ENCODE measurements at regions not wholly inside any gene's neighbourhood (a gene's known extent, or its start where the extent isn't known, plus 50 kb on each side); places are given as distances from the start of the nearest gene placed in this dataset.
"Not testable (repeated sequence)": the region's sequence is repeated elsewhere in the genome, so short reads cannot be mapped to it uniquely, and the experiment has no call there.

- DNase-seq (ENCODE audit: low read depth) = peak; percentile 34
Measured at GRCh38 chr4:77220828-77221613, 64.0 kb downstream of the CCNG2 start.

- DNase-seq (ENCODE audit: low read depth) = no peak
Measured at GRCh38 chr4:77225022-77225421, 68.0 kb downstream of the CCNG2 start.

DNA sequence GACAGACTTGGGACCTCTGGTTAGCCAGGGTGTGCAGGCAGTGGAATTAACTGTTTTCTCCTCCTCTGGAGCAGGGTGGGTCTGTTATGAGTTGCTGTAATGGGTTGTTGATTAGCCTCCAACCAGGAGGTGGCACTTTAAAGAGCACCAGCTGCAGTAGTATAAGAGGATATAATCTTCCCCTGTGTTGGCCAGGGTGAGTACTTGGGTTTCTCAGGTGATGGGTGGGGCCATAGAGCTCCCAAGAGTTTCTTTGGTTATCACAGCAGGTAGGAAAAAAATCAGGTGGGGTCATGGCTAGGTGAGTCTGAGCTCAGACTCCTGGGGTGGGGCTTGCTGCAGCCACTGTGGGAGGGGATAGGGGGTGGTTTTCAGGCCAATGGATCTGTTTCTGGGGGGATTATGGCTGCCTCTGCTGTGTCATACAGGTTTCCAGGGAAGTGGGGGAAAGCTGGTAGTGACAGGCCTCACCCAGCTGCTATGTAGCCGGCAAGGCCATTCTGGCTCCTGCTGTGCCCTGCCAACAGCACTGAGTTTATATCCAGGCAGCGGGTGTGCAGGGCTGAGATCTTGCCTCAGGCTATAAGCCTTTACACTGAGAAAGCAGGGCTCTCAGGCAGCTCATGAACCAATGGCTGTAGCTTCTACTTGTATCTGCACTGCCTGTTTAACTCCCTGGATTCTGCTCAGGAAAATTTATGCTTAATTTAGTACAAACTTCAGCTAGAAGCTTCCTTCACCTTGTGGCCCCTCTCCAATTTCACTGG, 70.1 kb downstream of the CCNG2 start:
- no peak for DNase-seq (ENCODE audit: low read depth)

- DNase-seq (ENCODE audit: low read depth) = no peak
Measured at GRCh38 chr4:77229433-77229832, 72.4 kb downstream of the CCNG2 start.

DNA sequence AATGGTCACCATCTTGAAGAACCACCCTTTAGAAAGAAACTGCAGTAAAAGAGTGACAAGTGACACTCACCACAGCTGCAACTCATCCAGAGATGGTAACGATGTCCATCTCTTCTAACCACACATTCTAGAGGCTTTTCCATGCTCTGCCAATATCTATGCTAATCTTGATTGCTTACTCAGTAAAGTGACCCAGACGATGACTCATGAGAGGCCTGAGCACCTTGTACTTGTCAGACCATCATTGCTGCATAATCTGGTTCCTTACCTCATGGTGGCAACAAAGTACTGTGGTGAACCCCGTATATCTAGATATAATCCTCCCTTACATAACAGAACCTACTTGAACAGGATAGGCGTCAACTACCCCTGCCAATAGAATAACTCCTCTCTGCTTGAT, 75.6 kb downstream of the CCNG2 start:
- DNase-seq (ENCODE audit: low read depth) = peak; percentile 1

GRCh38 chr4:77235289-77235854, 78.4 kb downstream of the CCNG2 start:
- DNase-seq (ENCODE audit: low read depth) = no peak

DNA sequence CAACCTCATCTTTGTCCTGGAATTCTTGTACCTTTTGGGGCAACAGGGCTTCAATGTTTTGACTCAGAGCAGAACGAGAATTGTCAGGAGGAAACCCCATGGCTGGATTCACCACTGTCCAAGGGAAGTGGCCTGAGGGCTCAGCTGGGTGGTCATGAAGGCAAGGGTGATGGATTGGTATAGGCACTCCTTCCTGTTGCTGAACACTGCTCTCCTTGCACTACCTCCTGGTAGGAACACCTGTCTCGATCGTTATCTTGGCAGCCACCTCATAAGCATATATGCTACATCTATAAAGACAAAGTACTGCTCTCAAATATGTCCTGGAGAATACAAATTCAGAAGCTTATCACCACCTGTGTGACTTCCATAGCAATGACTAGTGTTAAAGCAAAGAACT, 79.8 kb downstream of the CCNG2 start:
- no peak for DNase-seq (ENCODE audit: low read depth)

- DNase-seq (ENCODE audit: low read depth) = peak; percentile 53
Measured at GRCh38 chr4:77240469-77241066, 83.6 kb downstream of the CCNG2 start.

DNA sequence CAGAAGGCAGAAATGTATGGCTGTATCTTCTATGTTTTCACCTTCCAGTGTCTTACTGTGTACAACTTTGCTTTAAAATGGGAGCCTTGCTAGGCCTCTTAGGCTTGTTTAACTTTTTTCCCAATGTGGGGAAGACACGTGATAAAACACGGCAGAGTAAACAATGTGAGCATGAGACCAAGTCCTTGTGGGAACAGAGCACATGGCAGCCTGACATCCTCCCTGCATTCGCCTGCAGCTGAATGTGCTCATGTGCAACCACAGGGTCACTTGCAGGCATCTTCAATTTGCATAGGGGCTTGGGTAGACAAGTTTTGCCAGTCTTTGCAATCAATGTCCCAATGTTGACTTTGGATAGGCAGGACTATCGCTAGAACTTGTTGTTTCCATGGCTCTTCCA, 91.8 kb downstream of the CCNG2 start:
- no peak for DNase-seq (ENCODE audit: low read depth)

DNA sequence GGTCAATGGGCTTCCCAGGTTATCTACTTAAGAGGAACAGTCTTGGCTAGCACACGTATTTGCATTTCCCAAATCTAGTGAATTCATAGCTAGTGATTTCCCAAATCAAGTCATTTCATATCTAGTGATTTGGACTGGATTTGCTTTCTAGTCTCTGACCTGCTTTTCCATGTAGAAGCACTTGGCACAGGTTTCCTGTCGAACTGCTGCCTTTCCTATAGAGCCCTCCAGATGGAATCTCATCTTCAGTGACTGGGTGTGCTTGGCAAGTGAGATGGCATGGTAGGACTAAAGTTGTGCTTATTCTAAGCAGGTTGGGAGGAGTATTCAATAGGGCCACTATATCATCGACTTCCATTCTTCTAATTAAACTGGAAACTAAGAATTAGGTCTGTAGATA, 94.7 kb downstream of the CCNG2 start:
- no peak for DNase-seq (ENCODE audit: low read depth)

GRCh38 chr4:77263247-77263646, 106.2 kb downstream of the CCNG2 start:
- no peak for DNase-seq (ENCODE audit: low read depth)

DNA sequence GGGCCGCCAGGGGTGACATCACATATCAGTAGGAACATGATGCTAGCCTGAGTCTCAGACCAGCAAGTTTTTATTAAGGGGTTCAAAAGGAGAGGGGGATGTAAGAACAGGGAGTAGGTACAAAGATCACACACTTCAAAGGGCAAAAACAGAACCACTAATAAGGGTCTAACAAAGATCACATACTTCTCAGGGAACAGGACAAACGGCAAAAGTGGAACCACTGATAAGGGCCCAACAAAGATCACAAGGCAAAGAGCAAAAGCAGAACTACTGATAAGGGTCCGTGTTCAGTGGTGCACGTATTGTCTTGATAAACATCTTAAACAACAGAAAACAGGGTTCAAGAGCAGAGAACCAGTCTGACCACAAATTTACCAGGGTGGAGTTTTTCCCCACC, 107.0 kb downstream of the CCNG2 start:
- not testable (repeated sequence) for DNase-seq (ENCODE audit: low read depth)

DNA sequence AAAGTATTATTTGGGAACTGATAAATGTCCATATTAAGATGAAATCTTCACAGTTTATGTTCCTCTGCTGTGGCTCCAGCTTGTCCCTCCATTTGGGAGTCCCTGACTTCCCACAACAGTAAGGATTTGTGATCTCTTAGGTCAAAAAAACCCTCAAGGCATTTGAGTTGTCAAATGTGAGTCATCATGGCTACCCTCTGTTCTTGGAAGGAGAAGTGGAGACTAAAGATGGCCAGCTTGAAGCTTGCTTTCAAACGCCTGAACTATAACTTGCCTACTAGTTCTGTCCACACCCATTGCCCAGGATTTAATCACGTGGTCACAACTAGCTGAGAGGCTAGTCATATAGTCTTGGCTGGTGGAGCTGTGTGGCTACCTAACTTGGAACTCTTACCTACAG, 107.8 kb downstream of the CCNG2 start:
- peak; percentile 15 for DNase-seq (ENCODE audit: low read depth)

- DNase-seq (ENCODE audit: low read depth) = no peak
Measured at GRCh38 chr4:77268108-77268507, 111.1 kb downstream of the CCNG2 start.

DNA sequence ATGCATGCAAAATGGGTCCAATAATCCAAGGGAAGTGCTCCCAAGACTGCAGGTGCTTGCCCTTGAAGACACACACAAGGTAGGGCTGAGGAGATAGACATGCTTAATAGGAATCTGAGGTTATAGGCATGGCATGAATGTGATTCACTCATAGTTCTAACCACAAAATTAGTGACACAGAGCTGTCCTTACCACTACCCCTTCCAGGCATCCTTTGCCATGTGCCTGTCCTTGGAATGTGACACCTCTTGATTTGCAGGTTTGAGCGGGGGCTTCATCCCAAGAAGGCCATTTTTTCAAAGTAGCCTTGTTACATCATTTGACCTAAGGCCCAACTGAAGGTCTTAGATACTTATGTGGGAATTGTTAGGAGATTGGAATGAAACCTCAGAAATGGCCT, 112.5 kb downstream of the CCNG2 start:
- no peak for DNase-seq (ENCODE audit: low read depth)

- DNase-seq (ENCODE audit: low read depth) = no peak
Measured at GRCh38 chr4:77273412-77273811, 116.4 kb downstream of the CCNG2 start.

DNA sequence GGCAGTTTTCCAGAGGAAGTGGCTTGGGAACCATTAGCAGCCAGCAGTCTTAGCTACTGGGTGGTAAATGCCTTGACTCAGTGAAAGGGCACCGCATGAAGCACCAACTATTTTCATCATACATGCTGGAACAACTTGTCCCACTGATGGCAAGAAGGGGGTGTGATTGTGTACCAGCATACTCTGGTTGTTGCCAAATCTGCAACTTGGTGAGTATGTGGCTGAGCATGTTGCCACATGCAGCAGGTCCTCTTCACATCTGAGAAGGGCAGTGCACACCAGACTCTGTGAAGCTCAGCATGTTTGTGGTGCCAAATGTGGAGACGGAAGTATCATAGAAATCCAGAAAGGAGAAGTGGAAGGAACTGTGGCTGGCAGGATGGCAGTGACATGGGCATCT, 122.1 kb downstream of the CCNG2 start:
- DNase-seq (ENCODE audit: low read depth) = not testable (repeated sequence)

DNA sequence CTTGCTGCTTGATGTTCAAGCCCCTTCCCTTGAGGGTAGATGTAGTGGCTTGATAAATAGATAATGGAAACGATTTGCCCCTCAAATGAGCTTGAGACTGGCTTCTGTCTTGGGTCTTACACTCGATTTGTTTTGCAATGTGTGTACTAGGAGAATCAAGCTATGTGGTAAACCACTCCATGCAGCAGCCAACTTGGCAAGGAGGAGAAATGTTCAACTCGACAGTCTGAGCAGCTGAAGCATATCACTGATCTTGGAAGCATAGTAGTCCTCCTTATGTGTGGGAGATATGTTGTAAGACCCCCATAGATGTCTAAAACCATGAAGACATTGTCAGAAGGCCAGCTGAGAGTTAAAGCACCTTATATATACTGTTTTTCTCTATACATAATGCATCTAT, 125.3 kb downstream of the CCNG2 start:
- no peak for DNase-seq (ENCODE audit: low read depth)

- DNase-seq (ENCODE audit: low read depth) = peak; percentile 14
Measured at GRCh38 chr4:77284036-77284435, 127.0 kb downstream of the CCNG2 start.

DNA sequence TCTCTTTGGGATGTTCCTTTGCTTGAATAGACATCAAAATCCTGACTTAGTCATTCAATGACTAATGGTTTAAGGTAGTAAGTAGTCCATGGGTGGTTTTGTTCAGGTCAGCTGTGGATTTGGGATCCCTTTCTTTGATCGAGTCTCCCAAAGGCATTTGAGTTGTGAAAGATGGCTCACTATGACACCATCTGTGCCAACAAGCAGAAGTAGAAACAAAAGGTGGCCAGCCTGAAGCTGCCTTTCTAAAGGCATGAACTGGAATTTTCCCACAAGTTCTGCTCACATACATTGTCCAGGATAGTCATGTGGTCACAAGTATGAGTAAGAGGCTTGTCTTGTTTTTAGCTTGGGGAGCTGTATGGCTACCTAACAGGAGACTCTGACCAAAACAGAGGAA, 129.9 kb downstream of the CCNG2 start:
- DNase-seq (ENCODE audit: low read depth) = no peak

- DNase-seq (ENCODE audit: low read depth) = no peak
Measured at GRCh38 chr4:77293426-77293825, 136.4 kb downstream of the CCNG2 start.

DNA sequence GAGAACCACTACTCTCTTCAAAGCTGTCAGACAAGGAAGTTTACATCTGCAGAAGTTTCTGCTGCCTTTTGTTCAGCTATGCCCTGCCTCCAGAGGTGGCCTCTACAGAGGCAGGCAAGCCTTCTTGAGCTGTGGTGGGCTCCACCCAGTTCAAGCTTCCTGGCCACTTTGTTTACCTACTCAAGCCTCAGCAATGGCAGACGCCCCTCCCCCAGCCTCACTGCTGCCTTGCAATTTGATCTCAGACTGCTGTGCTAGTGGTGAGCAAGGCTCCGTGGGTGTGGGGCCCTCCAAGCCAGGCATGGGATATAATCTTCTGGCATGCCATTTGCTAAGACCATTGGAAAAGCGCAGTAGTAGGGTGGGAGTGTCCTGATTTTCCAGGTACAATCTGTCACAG, 144.0 kb downstream of the CCNG2 start:
- DNase-seq (ENCODE audit: low read depth) = not testable (repeated sequence)

DNA sequence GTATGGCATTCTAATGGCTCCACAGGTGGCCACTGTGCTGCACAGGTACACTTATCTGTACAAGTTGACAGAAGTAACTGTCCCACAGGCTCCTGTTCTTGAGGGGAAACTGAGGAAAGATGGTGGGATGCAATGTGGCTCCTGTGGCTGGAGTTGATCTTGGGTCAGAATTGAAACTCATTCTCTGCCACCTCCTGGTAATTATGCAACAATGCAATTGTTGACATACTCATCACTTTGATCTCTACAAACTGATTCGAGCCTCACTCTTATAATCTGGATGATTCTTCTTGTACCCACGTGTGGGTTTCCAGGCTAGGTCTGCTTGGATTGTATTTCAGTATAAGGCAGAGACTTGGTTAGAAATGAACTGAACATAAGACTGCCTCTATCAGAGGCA, 148.8 kb downstream of the CCNG2 start:
- no peak for DNase-seq (ENCODE audit: low read depth)
